HEK293 (cell line): ENCODE measurements at regions not wholly inside any gene's neighbourhood (a gene's known extent, or its start where the extent isn't known, plus 50 kb on each side); places are given as distances from the start of the nearest gene placed in this dataset.

ENCODE experiments used
- CTCF ChIA-PET: fragments of 350-600 bp; formaldehyde crosslinking; extraction: SDS; loops from one replicate; lab custom pipeline; 2021; ENCODE audit warnings: antibody characterized with exemption; lab: Yijun Ruan, JAX
- POLR2A ChIA-PET: fragments of 300-600 bp; formaldehyde crosslinking; extraction: SDS; loops from one replicate; lab custom pipeline; 2020; ENCODE audit warnings: antibody characterized with exemption, inconsistent platforms; lab: Yijun Ruan, JAX
- H3K27ac ChIP-seq: fragments of 200-500 bp; sonication (Bioruptor generic); 2 replicates; pipeline ENCODE4 v1.5.1; 2014; ENCODE audit warnings: low read depth, low read length, control low read depth, inconsistent platforms; ENCODE audit errors: extremely low read depth
- H3K36me3 ChIP-seq, 2 experiments: fragments of 200-500 bp in 1 of 2; sonication (Bioruptor generic) in 1 of 2; 1 replicate in 1 of 2; 2 replicates in 1 of 2; pipeline ENCODE4 v1.5.1; 2014 to 2017; ENCODE audit warnings: inconsistent platforms in 2 of 2, low read length in 2 of 2; ENCODE audit not compliant: control insufficient read depth in 2 of 2, insufficient read depth in 1 of 2
- H3K4me1 ChIP-seq: fragments of 200-500 bp; sonication (Bioruptor generic); 2 replicates; pipeline ENCODE4 v1.5.1; 2014; ENCODE audit warnings: mild to moderate bottlenecking, low read length, inconsistent platforms; ENCODE audit not compliant: control insufficient read depth, insufficient read depth
- H3K4me3 ChIP-seq: 2 replicates; pipeline ENCODE4 v1.5.1; 2011; ENCODE audit warnings: low read depth, mild to moderate bottlenecking, control low read depth, low read length, moderate library complexity
- H3K9me3 ChIP-seq: fragments of 200-500 bp; sonication (Bioruptor generic); 2 replicates; pipeline ENCODE4 v1.5.1; 2014; ENCODE audit warnings: low read depth, low read length, inconsistent platforms; ENCODE audit not compliant: control insufficient read depth, insufficient read depth
- KLF17 ChIP-seq: fragments of 450-650 bp; formaldehyde crosslinking; IDR thresholded peaks from 2 replicates; pipeline ENCODE4 v1.5.1; 2016; ENCODE audit warnings: missing biosample characterization, missing genetic modification characterization
- PBX3 ChIP-seq: sonication (generic); formaldehyde crosslinking; IDR thresholded peaks from 2 replicates; pipeline ENCODE4 v1.8.1; 2022; ENCODE audit warnings: mild to moderate bottlenecking, moderate library complexity, missing genetic modification reagents
- SALL2 ChIP-seq: fragments of 450-650 bp; formaldehyde crosslinking; IDR thresholded peaks from 2 replicates; pipeline ENCODE4 v1.5.0; 2017; ENCODE audit warnings: missing biosample characterization, mild to moderate bottlenecking, missing genetic modification characterization, borderline replicate concordance
- SP3 ChIP-seq: fragments of 450-650 bp; formaldehyde crosslinking; IDR thresholded peaks from 2 replicates; pipeline ENCODE4 v1.5.1; 2016; ENCODE audit warnings: missing biosample characterization, missing genetic modification characterization
- WT1 ChIP-seq: fragments of 450-650 bp; formaldehyde crosslinking; IDR thresholded peaks from 2 replicates; pipeline ENCODE4 v1.5.1; 2016; ENCODE audit warnings: missing biosample characterization, missing genetic modification characterization
- ZNF16 ChIP-seq: fragments of 450-650 bp; formaldehyde crosslinking; IDR thresholded peaks from 2 replicates; pipeline ENCODE4 v1.5.1; 2016; ENCODE audit warnings: low read depth, missing biosample characterization, missing genetic modification characterization
- ZNF19 ChIP-seq: fragments of 450-650 bp; formaldehyde crosslinking; IDR thresholded peaks from 2 replicates; pipeline ENCODE4; 2016; ENCODE audit warnings: missing biosample characterization, missing genetic modification characterization, low read depth
- ZNF280C ChIP-seq: fragments of 450-650 bp; formaldehyde crosslinking; IDR thresholded peaks from 2 replicates; pipeline ENCODE4 v1.5.1; 2016; ENCODE audit warnings: missing biosample characterization, missing genetic modification characterization
- ZNF335 ChIP-seq: fragments of 450-650 bp; formaldehyde crosslinking; conservative IDR thresholded peaks from 2 replicates; pipeline ENCODE4 v1.5.1; 2016; ENCODE audit warnings: missing biosample characterization, missing genetic modification characterization
- ZNF501 ChIP-seq: fragments of 450-650 bp; formaldehyde crosslinking; IDR thresholded peaks from 2 replicates; pipeline ENCODE4 v1.5.1; 2016; ENCODE audit warnings: missing biosample characterization, missing genetic modification characterization
- ZNF677 ChIP-seq: fragments of 450-650 bp; IDR thresholded peaks from 2 replicates; pipeline ENCODE4 v1.5.0; 2018; ENCODE audit warnings: missing biosample characterization, mild to moderate bottlenecking, missing genetic modification characterization, moderate library complexity
- TF ChIP-seq, protein P1 (sequence below): fragments of 450-650 bp; IDR thresholded peaks from 2 replicates; pipeline ENCODE4 v1.5.1; 2018; ENCODE audit warnings: missing biosample characterization, mild to moderate bottlenecking, missing genetic modification characterization

- Histone ChIP-seq H3K9me3 (no peaks in the 10 kb centered on the region), H3K4me1 (no peaks in the 10 kb centered on the region), H3K27ac (no peak overlapping the region), H3K4me3 (no peak overlapping the region), H3K36me3 (no peaks in the 10 kb centered on the region)
- ChIA-PET POLR2A (no interaction called here), CTCF (interaction anchor here (1.1 to 1.9 kb wide), 5 partner anchors 9 to 163 kb away, joined by 3 to 12 read pairs (median 6); no protein-coding TSS in a partner anchor)
- TF ChIP-seq ZNF501 (no peak), ZNF280C (tag by site-specific recombination) (no peak), ZNF16 (tag by site-specific recombination) (no peak), KLF17 (tag by site-specific recombination) (no peak), ZNF19 (tag by site-specific recombination) (no peak), SP3 (no peak), ZNF677 (tag by site-specific recombination) (no peak), ZNF335 (tag by site-specific recombination) (no peak), PBX3 (CRISPR knock-in tag) (no peak)
Observed at GRCh38 chr22:22423681-22424080, 84.9 kb downstream of the ZNF280B start.

GRCh38 chr22:22424210-22424800 lies 84.2 kb downstream of the ZNF280B start:
- Histone ChIP-seq H3K9me3 (no peaks in the 10 kb centered on the region), H3K4me3 (no peak overlapping the region), H3K36me3 (no peaks in the 10 kb centered on the region), H3K27ac (no peak overlapping the region), H3K4me1 (no peaks in the 10 kb centered on the region)
- CTCF ChIA-PET: interaction anchor here (0.5 to 1.9 kb wide), 9 partner anchors 10 to 285 kb away, joined by 3 to 12 read pairs (median 5); no protein-coding TSS in a partner anchor
- POLR2A ChIA-PET: interaction anchor here (0.7 kb wide), 1 partner anchor 11 kb away, joined by 3 read pairs; no protein-coding TSS in a partner anchor
- TF ChIP-seq, protein P1, sequence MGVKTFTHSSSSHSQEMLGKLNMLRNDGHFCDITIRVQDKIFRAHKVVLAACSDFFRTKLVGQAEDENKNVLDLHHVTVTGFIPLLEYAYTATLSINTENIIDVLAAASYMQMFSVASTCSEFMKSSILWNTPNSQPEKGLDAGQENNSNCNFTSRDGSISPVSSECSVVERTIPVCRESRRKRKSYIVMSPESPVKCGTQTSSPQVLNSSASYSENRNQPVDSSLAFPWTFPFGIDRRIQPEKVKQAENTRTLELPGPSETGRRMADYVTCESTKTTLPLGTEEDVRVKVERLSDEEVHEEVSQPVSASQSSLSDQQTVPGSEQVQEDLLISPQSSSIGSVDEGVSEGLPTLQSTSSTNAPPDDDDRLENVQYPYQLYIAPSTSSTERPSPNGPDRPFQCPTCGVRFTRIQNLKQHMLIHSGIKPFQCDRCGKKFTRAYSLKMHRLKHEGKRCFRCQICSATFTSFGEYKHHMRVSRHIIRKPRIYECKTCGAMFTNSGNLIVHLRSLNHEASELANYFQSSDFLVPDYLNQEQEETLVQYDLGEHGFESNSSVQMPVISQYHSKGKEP: no peak
- peak; percentile 49; the same call in 1 of the 2 replicates for TF ChIP-seq WT1 (tag by site-specific recombination)

GRCh38 chr22:22424956-22425355 lies 83.6 kb downstream of the ZNF280B start:
- no peak overlapping the region for H3K27ac ChIP-seq
- ChIA-PET POLR2A (interaction anchor here (0.7 kb wide), 1 partner anchor 10 kb away, joined by 3 read pairs; no protein-coding TSS in a partner anchor), CTCF (interaction anchor here (0.6 to 1.9 kb wide), 7 partner anchors 10 to 285 kb away, joined by 3 to 12 read pairs (median 5); no protein-coding TSS in a partner anchor)
- no peaks in the 10 kb centered on the region for H3K36me3 ChIP-seq
- TF ChIP-seq SALL2 (tag by site-specific recombination): no peak
- H3K4me1 ChIP-seq: no peaks in the 10 kb centered on the region
- H3K4me3 ChIP-seq: no peak overlapping the region
- H3K9me3 ChIP-seq: no peaks in the 10 kb centered on the region
